HFF-Myc (cell line): ENCODE measurements at regions not wholly inside any gene's neighbourhood (a gene's known extent, or its start where the extent isn't known, plus 50 kb on each side); places are given as distances from the start of the nearest gene placed in this dataset.

Source experiments
- DNase-seq: peaks from one replicate; pipeline ENCODE4 v3.0.0-alpha.2; 2011; ENCODE audit warnings: low read depth; ENCODE audit errors: extremely low read depth
- H3K4me3 ChIP-seq: replicated peaks from 2 replicates; pipeline ENCODE4 v1.5.1; 2011; ENCODE audit warnings: low read depth, mild to moderate bottlenecking, control low read depth, low read length
- CTCF ChIP-seq: IDR thresholded peaks from 2 replicates; pipeline ENCODE4 v1.5.1; 2012; ENCODE audit warnings: mild to moderate bottlenecking, low read depth, low read length, control low read depth; ENCODE audit errors: missing control alignments

- peak; percentile 97 for TF ChIP-seq CTCF
- H3K4me3 ChIP-seq = peak overlapping the region; percentile 14; the same call in 1 of the 2 replicates
- DNase-seq = peak; percentile 46
Measured at GRCh38 chr1:181142096-181142958, 53.8 kb downstream of the IER5 start.

GRCh38 chr1:181143102-181143859, 54.8 kb downstream of the IER5 start:
- H3K4me3 ChIP-seq = no peak overlapping the region
- DNase-seq = no peak
- no peak for TF ChIP-seq CTCF

GRCh38 chr1:181144238-181144637, 55.7 kb downstream of the IER5 start:
- H3K4me3 ChIP-seq = no peak overlapping the region
- no peak for TF ChIP-seq CTCF
- no peak for DNase-seq

- DNase-seq = no peak
- H3K4me3 ChIP-seq = no peak overlapping the region
- no peak for TF ChIP-seq CTCF
Measured at GRCh38 chr1:181148636-181149035, 60.1 kb downstream of the IER5 start.

- no peak overlapping the region for H3K4me3 ChIP-seq
- TF ChIP-seq CTCF = no peak
Measured at GRCh38 chr1:181149326-181150125, 61.0 kb downstream of the IER5 start.

GRCh38 chr1:181150273-181150672, 61.8 kb downstream of the IER5 start:
- no peak for DNase-seq
- no peak for TF ChIP-seq CTCF
- H3K4me3 ChIP-seq = no peak overlapping the region

More at GRCh38 chr1:181149326-181150125, 61.0 kb downstream of the IER5 start:
- DNase-seq = no peak
